ENCODE measurements at regions not wholly inside any gene's neighbourhood (a gene's known extent, or its start where the extent isn't known, plus 50 kb on each side); places are given as distances from the start of the nearest gene placed in this dataset.

DNA sequence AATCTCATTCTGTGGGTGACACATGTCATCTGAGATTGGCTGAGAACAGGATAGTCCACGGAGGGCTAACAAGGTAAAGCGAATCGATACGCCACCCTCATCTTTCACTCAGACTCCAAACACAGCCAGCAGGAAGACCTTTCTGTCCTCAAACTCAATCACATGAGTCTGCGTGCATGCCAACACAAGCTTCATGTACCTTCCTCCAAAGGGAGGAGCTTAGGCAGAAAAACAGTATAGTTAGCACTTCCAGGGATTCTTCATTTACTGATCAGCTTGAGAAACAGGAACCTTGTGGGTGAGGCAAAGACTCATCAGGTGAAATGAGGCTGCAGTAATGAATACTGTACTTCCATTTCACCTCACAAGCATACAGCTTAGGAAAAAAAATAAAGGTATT, 767.1 kb upstream of the API5 start:
- no peak for DNase-seq
- no peak overlapping the region for H3K27ac ChIP-seq
- TF ChIP-seq, protein P1, sequence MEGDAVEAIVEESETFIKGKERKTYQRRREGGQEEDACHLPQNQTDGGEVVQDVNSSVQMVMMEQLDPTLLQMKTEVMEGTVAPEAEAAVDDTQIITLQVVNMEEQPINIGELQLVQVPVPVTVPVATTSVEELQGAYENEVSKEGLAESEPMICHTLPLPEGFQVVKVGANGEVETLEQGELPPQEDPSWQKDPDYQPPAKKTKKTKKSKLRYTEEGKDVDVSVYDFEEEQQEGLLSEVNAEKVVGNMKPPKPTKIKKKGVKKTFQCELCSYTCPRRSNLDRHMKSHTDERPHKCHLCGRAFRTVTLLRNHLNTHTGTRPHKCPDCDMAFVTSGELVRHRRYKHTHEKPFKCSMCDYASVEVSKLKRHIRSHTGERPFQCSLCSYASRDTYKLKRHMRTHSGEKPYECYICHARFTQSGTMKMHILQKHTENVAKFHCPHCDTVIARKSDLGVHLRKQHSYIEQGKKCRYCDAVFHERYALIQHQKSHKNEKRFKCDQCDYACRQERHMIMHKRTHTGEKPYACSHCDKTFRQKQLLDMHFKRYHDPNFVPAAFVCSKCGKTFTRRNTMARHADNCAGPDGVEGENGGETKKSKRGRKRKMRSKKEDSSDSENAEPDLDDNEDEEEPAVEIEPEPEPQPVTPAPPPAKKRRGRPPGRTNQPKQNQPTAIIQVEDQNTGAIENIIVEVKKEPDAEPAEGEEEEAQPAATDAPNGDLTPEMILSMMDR (IDR thresholded peaks at IDR 0.05): no peak
- no peaks in the 10 kb centered on the region for H3K27me3 ChIP-seq
- no peaks in the 10 kb centered on the region for H3K4me1 ChIP-seq
- H3K36me3 ChIP-seq: no peaks in the 10 kb centered on the region
- intact Hi-C loops (cut with DNase I; ENCODE audit: low total_unique reads): no loop called here
- H3K4me3 ChIP-seq: no peak overlapping the region
- H3K9me3 ChIP-seq: no peaks in the 10 kb centered on the region

DNA sequence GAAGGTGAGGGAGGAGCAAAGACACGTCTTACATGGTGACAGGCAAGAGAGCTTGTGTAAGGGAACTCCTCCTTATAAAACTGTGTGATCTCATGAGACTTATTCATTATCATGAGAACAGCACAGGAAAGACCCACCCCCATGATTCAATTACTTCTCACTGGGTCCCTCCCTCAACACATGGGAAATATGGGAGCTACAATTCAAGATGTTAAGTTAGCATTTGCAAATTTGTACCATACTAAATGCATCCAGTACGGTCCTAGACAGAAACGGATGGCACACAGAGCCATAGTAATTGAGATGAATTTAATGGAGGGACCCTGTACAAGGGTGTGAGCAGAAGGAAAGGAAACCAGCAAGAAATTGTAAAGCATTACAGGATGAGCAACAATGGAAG, 765.8 kb upstream of the API5 start:
- no peak for DNase-seq
- TF ChIP-seq, protein P1 (IDR thresholded peaks at IDR 0.05): no peak
- intact Hi-C loops (cut with DNase I; ENCODE audit: low total_unique reads): no loop called here
- Histone ChIP-seq H3K4me1 (no peaks in the 10 kb centered on the region), H3K27me3 (no peaks in the 10 kb centered on the region), H3K9me3 (no peaks in the 10 kb centered on the region), H3K27ac (no peak overlapping the region), H3K4me3 (no peak overlapping the region), H3K36me3 (no peaks in the 10 kb centered on the region)

DNA sequence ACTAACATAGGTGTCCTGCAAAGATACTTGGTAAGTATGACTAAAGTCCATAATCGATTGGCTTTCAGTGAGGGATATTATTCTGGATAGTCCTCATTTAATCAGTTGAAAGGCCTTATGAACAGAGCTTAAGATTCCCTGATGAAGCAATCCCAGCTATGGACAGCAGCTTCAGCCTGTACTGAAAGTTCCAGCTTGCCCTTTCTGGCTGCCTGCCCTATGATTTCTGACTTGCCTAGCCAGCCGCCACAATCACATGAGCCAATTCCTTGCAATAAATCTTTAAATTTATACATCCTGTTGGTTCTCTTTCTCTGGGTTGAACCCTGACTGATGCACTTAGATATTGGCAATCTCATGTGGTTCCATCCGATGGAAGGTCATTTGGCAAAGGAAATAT, 759.0 kb upstream of the API5 start:
- Histone ChIP-seq H3K4me1 (no peaks in the 10 kb centered on the region), H3K27me3 (no peaks in the 10 kb centered on the region), H3K27ac (no peak overlapping the region), H3K36me3 (no peaks in the 10 kb centered on the region), H3K4me3 (no peak overlapping the region), H3K9me3 (no peaks in the 10 kb centered on the region)
- DNase-seq: no peak
- intact Hi-C loops (cut with DNase I; ENCODE audit: low total_unique reads): no loop called here
- TF ChIP-seq, protein P1 (IDR thresholded peaks at IDR 0.05): no peak

DNA sequence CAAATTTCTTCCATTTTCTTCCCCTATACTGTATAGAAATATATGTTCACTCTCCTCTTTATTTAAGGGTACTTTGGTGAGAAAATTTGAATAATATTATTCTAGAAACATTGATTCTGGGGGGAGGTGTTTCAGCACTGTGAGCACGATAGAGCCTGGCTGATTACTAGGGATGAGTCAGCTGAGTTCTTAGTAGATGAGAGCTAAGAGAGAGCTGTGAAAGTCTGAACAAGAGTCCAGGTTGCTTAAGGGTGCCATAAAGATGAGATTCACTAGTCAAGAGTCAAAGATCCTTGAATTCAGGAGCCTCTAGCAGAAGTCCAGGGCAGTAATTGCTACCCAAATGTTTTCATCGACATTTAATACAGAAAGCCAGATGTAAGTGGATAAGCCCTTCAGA, 756.6 kb upstream of the API5 start:
- Histone ChIP-seq H3K27ac (no peak overlapping the region), H3K27me3 (no peaks in the 10 kb centered on the region), H3K4me3 (no peak overlapping the region), H3K4me1 (no peaks in the 10 kb centered on the region), H3K9me3 (no peaks in the 10 kb centered on the region), H3K36me3 (no peaks in the 10 kb centered on the region)
- no peak for DNase-seq
- intact Hi-C loops (cut with DNase I; ENCODE audit: low total_unique reads): no loop called here
- TF ChIP-seq, protein P1 (IDR thresholded peaks at IDR 0.05): no peak

DNA sequence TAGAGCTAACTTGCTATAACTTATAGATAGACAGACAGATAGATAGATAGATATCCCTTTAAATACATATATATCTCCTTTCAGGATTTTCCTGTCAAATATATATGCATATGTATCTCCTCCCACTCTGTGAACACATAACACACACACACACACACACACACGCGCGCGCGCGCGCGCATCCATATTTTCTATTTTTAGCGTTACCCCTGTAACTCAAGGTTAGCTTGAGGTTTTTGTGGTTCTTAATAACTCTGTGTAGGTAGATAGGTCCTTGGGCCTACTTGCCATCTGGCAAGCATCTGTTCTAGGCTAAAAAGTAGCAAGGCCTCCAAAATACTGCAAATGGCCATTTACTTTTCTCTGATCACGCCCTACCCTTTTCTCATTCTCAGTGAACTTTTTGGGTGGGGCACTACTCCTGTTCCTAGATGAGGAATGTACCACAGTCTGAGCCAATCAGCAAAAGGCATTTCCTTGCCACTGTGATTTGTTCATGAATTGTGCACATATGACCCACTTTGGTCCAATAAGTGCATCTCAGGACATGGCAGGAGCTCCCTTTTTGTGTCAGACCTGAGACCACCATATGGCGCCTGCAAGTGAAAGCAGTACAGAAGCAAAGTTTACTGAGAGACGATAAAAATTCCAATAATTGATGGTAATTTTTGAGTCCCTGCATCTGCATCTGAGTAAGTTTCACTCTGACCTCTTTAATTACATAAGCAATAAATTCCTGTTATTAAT, 740.5 kb upstream of the API5 start:
- Histone ChIP-seq H3K27me3 (no peaks in the 10 kb centered on the region), H3K4me3 (no peak overlapping the region), H3K27ac (no peak overlapping the region), H3K36me3 (no peaks in the 10 kb centered on the region), H3K4me1 (no peaks in the 10 kb centered on the region), H3K9me3 (no peaks in the 10 kb centered on the region)
- DNase-seq: no peak
- intact Hi-C loops (cut with DNase I; ENCODE audit: low total_unique reads): no loop called here
- TF ChIP-seq, protein P1 (IDR thresholded peaks at IDR 0.05): no peak

All from tibial artery (tissue), 4 donors.